ENCODE measurements at regions not wholly inside any gene's neighbourhood (a gene's known extent, or its start where the extent isn't known, plus 50 kb on each side); places are given as distances from the start of the nearest gene placed in this dataset.

DNA sequence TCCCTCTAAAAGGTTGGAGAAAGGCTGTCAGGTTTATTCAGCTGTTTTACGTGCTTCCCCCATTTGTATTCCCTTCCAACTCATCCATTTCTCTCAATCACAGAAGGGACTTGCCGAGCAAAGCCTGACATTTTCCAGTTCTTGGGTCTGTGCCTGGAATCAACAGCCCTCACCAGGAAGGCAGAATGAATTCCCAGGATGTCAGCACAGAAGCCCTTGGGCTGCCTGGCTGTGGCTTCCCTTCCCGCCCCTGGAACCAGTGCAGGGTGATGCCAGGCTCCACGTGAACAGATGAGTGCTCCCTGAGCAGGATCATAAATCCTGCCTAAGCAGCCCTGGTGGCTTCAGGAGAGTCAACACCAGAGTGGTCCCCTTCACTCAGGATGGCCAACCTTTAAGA, 86.1 kb upstream of the CD83 start:
- DNase-seq (ENCODE audit: extremely low read depth, low read depth): no peak

DNA sequence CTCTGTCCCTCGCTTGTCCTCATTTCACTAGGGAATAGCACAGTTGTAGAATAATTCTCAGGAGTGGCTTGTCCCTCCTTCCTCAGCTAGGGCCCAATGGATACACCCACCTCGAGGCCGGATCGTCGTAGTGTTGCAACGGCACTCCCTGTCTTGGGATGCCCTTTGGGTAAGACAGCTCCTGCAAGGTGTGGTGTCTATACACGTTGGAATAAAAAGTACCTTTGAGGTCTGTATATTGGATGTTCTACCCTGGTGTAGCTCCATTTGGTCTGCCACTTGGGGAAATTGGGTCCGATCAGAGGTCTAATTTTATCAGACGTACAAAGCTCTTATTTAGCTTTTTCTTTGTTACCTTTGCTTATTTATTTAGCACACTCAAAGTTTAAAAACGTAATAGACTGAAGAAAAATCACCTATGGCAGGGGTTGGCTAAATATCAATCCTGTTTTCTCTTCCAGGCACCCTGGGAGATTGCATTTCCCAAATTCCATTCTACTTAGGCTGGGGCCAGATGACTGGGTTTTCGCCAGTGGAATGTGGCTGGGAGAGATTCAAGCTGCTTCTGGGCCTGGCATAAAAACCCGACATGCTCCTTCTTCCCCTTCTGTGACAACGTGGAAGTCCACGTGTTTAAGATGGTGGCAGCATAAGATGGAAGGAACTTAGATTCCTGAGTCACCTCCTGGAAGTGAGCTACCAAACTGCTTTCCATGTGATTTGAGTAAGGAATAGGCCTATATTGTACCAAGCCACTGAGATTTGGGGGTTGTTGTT, 82.3 kb upstream of the CD83 start:
- no peak for DNase-seq (ENCODE audit: extremely low read depth, low read depth)

DNA sequence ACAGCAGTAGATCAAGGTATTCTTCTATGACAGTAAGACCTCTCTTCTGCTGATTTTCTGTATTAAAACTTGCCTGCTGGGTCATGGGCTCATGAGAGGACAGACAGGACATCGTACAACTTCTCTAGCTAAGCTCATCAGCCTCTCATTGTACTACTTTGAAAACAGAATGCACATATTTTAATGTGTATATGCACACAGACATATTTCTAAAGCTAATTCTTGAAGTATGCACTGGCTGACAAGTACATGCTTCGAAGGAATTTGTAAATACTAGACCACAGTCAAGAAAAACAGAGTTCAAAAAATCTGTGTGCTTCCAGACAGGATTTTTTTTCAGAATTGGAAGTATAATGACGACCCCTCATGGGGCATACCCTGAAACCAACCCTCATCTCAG, 81.7 kb upstream of the CD83 start:
- no peak for DNase-seq (ENCODE audit: extremely low read depth, low read depth)

DNA sequence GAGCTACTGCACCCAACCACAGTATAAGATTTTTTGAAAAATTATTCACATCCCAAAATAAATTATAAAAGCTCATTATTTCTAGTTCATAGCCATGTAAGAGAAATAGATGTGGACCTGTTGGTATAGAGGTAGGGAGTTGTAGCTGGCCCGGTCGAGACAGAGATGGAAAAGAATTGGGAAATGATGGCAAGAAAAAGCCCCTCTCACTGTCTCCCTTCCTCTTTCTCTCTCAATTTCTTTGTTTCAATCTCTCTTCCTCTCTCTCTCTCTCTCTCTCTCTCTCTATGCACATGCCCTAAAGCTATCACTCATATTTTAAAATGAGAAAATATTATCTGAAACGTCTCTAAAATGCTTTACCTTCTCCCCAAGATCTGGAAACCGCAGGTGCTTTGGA, 80.7 kb upstream of the CD83 start:
- no peak for DNase-seq (ENCODE audit: extremely low read depth, low read depth)

GRCh38 chr6:14037402-14038277, 79.9 kb upstream of the CD83 start:
- DNase-seq (ENCODE audit: extremely low read depth, low read depth): no peak

GRCh38 chr6:14038467-14039437, 78.8 kb upstream of the CD83 start:
- no peak for DNase-seq (ENCODE audit: extremely low read depth, low read depth)

DNA sequence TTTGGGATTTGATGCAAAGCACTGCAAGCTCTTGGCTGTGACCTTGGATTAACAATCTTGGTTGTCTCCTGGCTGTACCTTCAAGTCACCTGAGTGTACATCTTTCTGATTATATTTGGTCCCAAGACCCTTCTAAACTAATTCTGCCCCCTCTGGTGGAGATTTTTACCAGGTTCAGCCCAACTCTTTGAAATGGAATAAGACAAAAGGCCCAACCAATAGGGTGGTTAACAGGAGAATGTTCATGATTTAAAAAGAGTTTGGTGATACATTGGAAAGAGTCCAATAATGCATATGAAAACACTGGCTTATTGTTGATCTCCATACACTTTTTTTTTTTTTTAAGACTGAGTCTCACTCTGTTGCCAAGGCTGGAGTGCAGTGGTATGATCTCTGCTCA, 77.5 kb upstream of the CD83 start:
- no peak for DNase-seq (ENCODE audit: extremely low read depth, low read depth)

- DNase-seq (ENCODE audit: extremely low read depth, low read depth): peak; percentile 38
Measured at GRCh38 chr6:14046476-14047068, 71.0 kb upstream of the CD83 start.

DNA sequence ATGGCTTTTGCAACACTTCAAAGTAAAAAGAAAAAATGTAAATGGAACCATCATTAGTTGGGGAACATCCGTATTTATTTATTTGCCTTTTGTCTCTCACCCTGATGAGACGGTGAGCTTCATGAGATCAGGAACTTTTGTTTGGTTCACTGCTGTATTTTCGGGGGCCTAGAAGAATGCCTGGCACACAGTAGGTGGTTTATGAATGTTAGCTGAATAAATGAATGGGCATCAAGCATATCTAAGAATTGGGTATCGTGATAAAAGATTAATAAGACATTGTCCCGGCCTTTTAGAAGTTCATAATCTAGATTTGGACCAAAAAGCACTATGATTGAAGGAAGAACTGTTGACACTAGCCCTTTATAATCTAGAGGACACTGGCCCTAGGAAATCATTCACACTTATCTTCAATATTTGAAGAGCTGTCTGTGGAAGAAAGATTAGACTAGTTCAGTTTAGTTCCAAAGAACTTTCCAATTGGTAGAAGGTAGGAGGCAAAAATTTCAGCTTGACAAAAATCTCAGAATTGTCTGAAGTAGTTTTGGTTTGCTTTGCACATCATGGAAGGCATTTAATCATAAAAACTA, 70.3 kb upstream of the CD83 start:
- no peak for DNase-seq (ENCODE audit: extremely low read depth, low read depth)

DNA sequence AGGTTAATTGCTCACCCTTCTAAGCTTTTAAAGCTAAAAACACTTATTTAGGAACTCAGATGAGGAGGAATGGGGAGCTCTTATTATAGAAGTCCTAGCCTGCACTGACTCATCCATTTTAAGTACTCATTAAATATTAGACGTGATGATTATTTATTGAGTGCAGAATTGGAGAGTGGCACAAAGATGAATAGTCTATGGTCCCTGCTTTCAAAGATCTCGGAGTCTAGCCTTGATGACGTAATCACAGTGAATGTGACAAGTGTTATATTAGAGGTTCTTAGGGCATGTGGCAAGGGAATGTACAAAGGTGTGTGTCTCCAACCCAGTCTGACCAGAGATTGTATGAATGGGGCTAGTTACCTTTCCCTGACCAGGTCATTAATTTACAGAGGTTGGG, 68.7 kb upstream of the CD83 start:
- no peak for DNase-seq (ENCODE audit: extremely low read depth, low read depth)

- no peak for DNase-seq (ENCODE audit: extremely low read depth, low read depth)
Measured at GRCh38 chr6:14051355-14051754, 66.2 kb upstream of the CD83 start.

DNA sequence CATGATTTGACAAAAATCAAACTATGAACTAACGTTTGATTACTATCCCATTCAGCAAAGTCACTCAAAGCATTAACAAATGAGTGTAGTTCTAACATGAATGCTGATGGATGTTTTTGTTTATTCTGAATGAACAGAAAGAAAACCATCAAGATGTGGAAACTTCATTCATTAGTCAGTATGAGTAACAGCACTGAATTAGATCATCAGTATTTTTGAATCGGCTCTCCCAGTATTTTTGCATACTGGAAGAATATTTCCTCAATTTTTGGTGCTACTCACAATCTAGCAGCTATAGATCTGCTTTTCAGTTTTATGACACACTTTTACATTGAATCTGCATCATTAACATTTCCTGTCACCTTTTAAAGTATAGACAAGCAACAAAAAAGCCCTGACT, 63.8 kb upstream of the CD83 start:
- no peak for DNase-seq (ENCODE audit: extremely low read depth, low read depth)

- DNase-seq (ENCODE audit: extremely low read depth, low read depth): no peak
Measured at GRCh38 chr6:14055541-14055940, 62.0 kb upstream of the CD83 start.

DNA sequence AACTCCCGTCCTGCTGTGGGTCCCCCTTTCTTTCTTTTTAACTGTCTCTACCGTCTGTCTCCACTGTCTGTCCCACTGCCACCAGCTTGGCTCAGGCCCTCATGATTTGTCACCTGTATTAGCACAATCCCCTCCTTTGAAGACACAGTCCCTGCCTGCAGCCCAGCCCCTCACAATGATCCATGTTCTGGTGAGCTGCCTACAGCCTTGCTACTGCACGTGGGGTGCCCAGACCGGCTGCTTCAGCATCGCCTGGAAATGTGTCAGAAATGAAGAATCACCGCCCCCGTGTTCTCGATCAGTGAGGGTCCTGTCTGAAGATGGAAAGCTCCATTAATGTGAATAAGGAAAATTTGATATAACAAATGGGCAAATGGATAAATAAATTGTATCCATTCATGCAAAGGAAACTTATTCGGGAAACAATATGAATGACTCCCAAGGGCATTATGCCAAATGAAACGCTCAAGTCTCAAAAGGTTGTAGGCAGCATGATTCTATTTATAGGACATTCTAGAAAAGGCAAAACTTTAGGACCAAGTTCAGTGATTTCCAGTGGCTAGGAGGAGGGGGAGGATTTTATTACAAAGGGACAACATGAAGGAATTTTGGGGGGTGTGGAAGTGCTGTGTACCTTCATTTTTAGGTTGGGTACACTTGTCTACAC, 59.4 kb upstream of the CD83 start:
- no peak for DNase-seq (ENCODE audit: extremely low read depth, low read depth)

DNA sequence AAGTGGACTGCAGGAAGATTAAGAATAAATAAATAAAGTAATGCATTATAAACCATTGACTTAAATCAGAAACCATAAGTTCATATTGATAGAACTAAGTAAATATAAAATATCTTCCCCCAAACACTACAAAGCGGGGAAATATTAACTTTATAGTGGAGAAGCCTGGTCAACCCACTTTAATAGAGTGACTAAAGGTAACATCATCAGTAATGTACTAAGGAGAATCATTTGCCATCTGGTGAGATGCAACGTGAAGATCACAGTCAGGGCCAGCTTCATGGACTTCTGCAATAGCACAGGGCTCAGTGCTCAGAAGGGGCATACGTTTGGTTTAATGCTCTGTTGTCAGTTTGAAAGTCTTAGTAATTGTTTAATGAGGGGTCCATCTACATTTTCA, 58.8 kb upstream of the CD83 start:
- no peak for DNase-seq (ENCODE audit: extremely low read depth, low read depth)

DNA sequence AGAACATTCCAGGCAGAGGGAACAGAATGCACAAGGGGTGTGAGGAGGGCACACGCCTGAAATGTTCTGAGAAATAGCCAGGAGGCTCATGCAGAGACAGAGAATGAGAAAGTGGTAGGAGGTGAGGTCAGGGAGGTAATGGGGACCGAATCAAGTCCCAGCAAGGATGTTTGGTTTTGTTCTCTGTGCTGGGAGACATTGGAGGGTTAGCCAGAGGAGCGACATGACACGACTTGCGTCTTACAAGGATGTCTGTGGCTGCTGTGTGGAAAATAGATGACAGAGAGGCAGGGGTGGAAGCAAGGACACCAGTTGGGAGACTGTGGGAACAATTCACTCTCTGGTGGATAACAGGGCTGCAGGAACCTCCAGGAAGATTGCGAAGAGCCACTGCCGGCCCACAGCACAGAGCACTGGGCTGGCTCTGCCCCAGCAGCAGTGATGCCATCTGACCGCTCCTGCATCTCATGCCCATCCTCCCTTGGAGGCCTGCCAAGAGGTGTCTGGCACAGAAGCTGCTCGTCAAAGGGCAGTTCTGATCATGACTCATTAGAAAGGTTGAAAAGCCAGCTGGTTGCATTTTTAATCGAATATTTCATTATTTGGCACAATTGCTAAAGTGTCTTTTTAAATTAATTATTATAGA, 57.7 kb upstream of the CD83 start:
- DNase-seq (ENCODE audit: extremely low read depth, low read depth): no peak

- no peak for DNase-seq (ENCODE audit: extremely low read depth, low read depth)
Measured at GRCh38 chr6:14060971-14061370, 56.6 kb upstream of the CD83 start.

DNA sequence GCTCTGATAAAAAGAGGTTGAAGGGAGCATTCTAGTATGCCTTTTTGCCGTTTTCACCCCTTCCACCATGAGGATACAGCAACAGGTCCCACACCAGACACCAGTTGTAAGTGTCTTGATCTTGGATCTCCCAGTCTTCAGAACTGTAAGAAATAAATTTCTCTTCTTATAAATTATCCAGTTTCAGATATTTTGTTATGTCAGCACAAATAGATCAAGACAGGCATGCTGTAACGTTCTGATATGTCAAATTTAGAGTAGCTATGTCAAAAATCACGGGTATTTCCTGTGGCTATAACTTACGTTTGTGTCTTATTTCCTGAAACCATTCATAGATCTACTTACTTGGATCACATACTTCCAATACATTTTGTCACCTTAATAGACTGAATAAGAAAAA, 55.9 kb upstream of the CD83 start:
- no peak for DNase-seq (ENCODE audit: extremely low read depth, low read depth)

DNA sequence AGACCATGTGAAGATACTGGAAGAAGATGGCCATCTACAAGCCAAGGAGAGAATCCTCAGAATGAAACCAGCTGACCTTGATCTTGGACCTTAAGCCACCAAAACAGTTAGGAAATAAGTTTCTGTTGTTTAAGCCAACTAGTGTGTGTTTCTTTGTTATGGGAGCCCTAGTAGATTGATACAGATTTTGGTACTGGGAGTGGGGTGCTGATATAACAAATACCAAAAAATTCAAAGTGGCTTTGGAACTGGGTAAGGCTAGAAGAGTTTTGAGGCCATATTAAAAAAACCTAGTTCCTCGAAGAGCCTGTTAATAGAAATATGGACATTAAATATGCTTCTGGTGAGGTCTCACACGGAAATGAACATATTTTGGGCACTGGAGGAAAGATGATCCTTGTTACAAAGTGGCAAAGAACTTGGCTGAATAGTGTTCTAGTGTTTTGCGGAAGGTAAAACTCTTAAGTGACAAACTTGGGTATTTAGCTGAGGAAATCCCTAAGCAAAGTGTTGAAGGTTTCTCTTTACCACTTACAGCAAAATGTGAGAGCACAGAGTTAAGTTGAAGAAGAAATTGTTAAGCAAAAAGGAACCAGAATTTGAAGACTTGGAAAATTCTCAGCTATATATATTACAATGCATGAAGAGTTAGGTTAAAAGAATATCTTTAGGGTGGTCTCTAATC, 55.1 kb upstream of the CD83 start:
- DNase-seq (ENCODE audit: extremely low read depth, low read depth): no peak

All from NCI-H460 (cell line).